GM12878 (cell line): ENCODE measurements at regions not wholly inside any gene's neighbourhood (a gene's known extent, or its start where the extent isn't known, plus 50 kb on each side); places are given as distances from the start of the nearest gene placed in this dataset.

Experiments
- ATAC-seq: fragments of 200-7000 bp; cut with Tn5 transposase; 3 replicates; pipeline ENCODE4 v1.9.1; 2020; ENCODE audit warnings: mild to moderate bottlenecking, moderate library complexity
- BruUV-seq: library from RNA; stranded (reverse); fragments of 400-500 nt; replicated peaks from 2 replicates; lab custom pipeline; 2021; lab: Mats Ljungman, UMichigan
- CTCF ChIA-PET: fragments of 300-600 bp; sonication (Branson Sonifier 250); formaldehyde crosslinking; extraction: SDS; loops from one replicate; lab custom pipeline; 2021; ENCODE audit warnings: inconsistent platforms; lab: Yijun Ruan, JAX
- POLR2A ChIA-PET: fragments of 350-600 bp; formaldehyde crosslinking; extraction: SDS; loops from one replicate; lab custom pipeline; 2021; ENCODE audit warnings: inconsistent platforms; lab: Charles Lee
- RAD21 ChIA-PET: fragments of 300-600 bp; sonication (Branson Sonifier 250); formaldehyde crosslinking; loops from one replicate; lab custom pipeline; 2023; ENCODE audit warnings: antibody characterized with exemption; ENCODE audit not compliant: unreplicated experiment; lab: Charles Lee
- SMC1A ChIA-PET: fragments of 300-600 bp; sonication (Branson Sonifier 250); formaldehyde crosslinking; loops from one replicate; lab custom pipeline; 2023; ENCODE audit not compliant: unreplicated experiment, uncharacterized antibody; lab: Charles Lee
- DNase-seq: peaks from one replicate; pipeline ENCODE4 v3.0.0-alpha.2; 2011; ENCODE audit warnings: low read depth, low spot score
- FAIRE-seq: peaks from 3 replicates; lab custom pipeline; 2011; peaks lifted over from hg19 to GRCh38; lab: Jason Lieb, UNC
- H2AFZ ChIP-seq: 2 replicates; pipeline ENCODE4 v1.6.0; 2011; ENCODE audit warnings: low read depth, low read length, control low read depth; ENCODE audit not compliant: control insufficient read depth
- H3K27ac ChIP-seq: 2 replicates; pipeline ENCODE4 v1.5.1; 2011; ENCODE audit warnings: control low read depth; ENCODE audit not compliant: control insufficient read depth, insufficient read depth
- H3K27me3 ChIP-seq, 2 experiments: replicated peaks in 1 of 2; 2 replicates each; pipeline versions ENCODE4 v1.6.0 to v1.6.1; 2011; ENCODE audit warnings: low read length in 1 of 2; ENCODE audit not compliant: control insufficient read depth in 2 of 2, insufficient read depth in 2 of 2
- H3K36me3 ChIP-seq, 2 experiments: 2 replicates each; pipeline ENCODE4 v1.5.1; 2011; ENCODE audit warnings: low read length in 1 of 2; ENCODE audit not compliant: control insufficient read depth in 2 of 2, insufficient read depth in 2 of 2
- H3K4me1 ChIP-seq: 2 replicates; pipeline ENCODE4 v1.6.1; 2011; ENCODE audit warnings: mild to moderate bottlenecking, low read length, moderate library complexity, mixed read lengths; ENCODE audit not compliant: control insufficient read depth, insufficient read depth
- H3K4me2 ChIP-seq: 2 replicates; pipeline ENCODE4 v1.6.0; 2011; ENCODE audit warnings: control low read depth; ENCODE audit not compliant: control insufficient read depth, insufficient read depth
- H3K4me3 ChIP-seq: fragments of 200-600 bp; sonication (generic); 2 replicates; pipeline ENCODE4 v1.5.1; 2016
- H3K79me2 ChIP-seq: 2 replicates; pipeline ENCODE4 v1.6.0; 2011; ENCODE audit warnings: low read length; ENCODE audit not compliant: control insufficient read depth, insufficient read depth
- H3K9ac ChIP-seq: 2 replicates; pipeline ENCODE4 v1.8.0; 2011; ENCODE audit warnings: low read length, control low read depth, mixed read lengths; ENCODE audit not compliant: control insufficient read depth, insufficient read depth
- H3K9me3 ChIP-seq: replicated peaks from 3 replicates; pipeline ENCODE4 v1.5.1; 2011; ENCODE audit warnings: mild to moderate bottlenecking, low read length; ENCODE audit not compliant: control insufficient read depth, insufficient read depth
- H4K20me1 ChIP-seq: 2 replicates; pipeline ENCODE4 v1.6.0; 2011; ENCODE audit not compliant: control insufficient read depth, insufficient read depth
- ASH2L ChIP-seq: fragments of 300-600, 200-600 bp; sonication (generic); IDR thresholded peaks from 2 replicates; pipeline ENCODE4 v1.6.1; 2017; ENCODE audit warnings: low read depth, mild to moderate bottlenecking, borderline replicate concordance
- BCL11A ChIP-seq: IDR thresholded peaks from 2 replicates; pipeline ENCODE4 v1.6.1; 2011; ENCODE audit warnings: low read depth, low read length
- CHD2 ChIP-seq: IDR thresholded peaks from 2 replicates; pipeline ENCODE4 v1.6.1; 2011; ENCODE audit warnings: low read depth, low read length, improper control_type of control experiment, borderline replicate concordance
- E2F8 ChIP-seq: fragments of 450-650 bp; IDR thresholded peaks from 2 replicates; pipeline ENCODE4 v1.6.1; 2018; ENCODE audit warnings: mild to moderate bottlenecking, low read depth, moderate library complexity; ENCODE audit not compliant: partially characterized antibody
- GABPA ChIP-seq: IDR thresholded peaks from 2 replicates; pipeline ENCODE4 v1.6.1; 2014; ENCODE audit warnings: antibody characterized with exemption, low read depth, mild to moderate bottlenecking, inconsistent platforms
- HDAC6 ChIP-seq: fragments of 200-600 bp; sonication (generic); IDR thresholded peaks from one replicate; pipeline ENCODE4 v1.8.0; 2017; ENCODE audit warnings: antibody characterized with exemption; ENCODE audit not compliant: unreplicated experiment
- HSF1 ChIP-seq: fragments of 150-350 bp; IDR thresholded peaks from 2 replicates; pipeline ENCODE4 v1.6.1; 2014; ENCODE audit warnings: mild to moderate bottlenecking, low read depth, low read length
- MEF2A ChIP-seq: IDR thresholded peaks from 2 replicates; pipeline ENCODE4 v1.6.1; 2011; ENCODE audit warnings: low read depth, mild to moderate bottlenecking, low read length, moderate library complexity; ENCODE audit not compliant: insufficient read depth
- MEF2B ChIP-seq: fragments of 450-650 bp; IDR thresholded peaks from 2 replicates; pipeline ENCODE4 v1.6.1; 2018; ENCODE audit warnings: mild to moderate bottlenecking, moderate library complexity; ENCODE audit not compliant: partially characterized antibody, poor library complexity, severe bottlenecking
- NFYA ChIP-seq: IDR thresholded peaks from 2 replicates; pipeline ENCODE4 v1.6.1; 2011; ENCODE audit warnings: low read depth, mild to moderate bottlenecking, low read length, improper control_type of control experiment, borderline replicate concordance
- USF1 ChIP-seq: IDR thresholded peaks from 2 replicates; pipeline ENCODE4 v1.6.1; 2011; ENCODE audit warnings: borderline replicate concordance, low read depth, mild to moderate bottlenecking, moderate library complexity, mixed read lengths, low read length; ENCODE audit not compliant: insufficient read depth; ENCODE audit errors: extremely low read length
- WGBS: methylation state at CpG from one replicate; pipeline ENCODE4 v1.1.6; 2016; ENCODE audit warnings: low lambda C conversion rate; ENCODE audit not compliant: insufficient replicate concordance, insufficient coverage; ENCODE audit errors: missing lambda C conversion rate; 5-methylcytosine and 5-hydroxymethylcytosine counted together
- in situ Hi-C: fragments of 300-500 bp; cut with MboI; formaldehyde crosslinking; loops from 9 replicates; pipeline ENCODE4 v1.14.3; 2018; ENCODE audit warnings: mixed read lengths
- intact Hi-C: fragments of 100-400 bp; cut with micrococcal nuclease; formaldehyde crosslinking; loops from one replicate; pipeline ENCODE4 v1.14.2; 2022; ENCODE audit not compliant: unreplicated experiment
- TF ChIP-seq, protein P1 (sequence below): fragments of 450-650 bp; formaldehyde crosslinking; IDR thresholded peaks from 2 replicates; pipeline ENCODE4 v1.5.0; 2022; ENCODE audit warnings: mild to moderate bottlenecking, missing genetic modification characterization
- TF ChIP-seq, protein P2 (sequence below): IDR thresholded peaks from 2 replicates; pipeline ENCODE4 v1.6.1; 2011; ENCODE audit warnings: borderline replicate concordance, low read depth, mild to moderate bottlenecking, moderate library complexity, low read length; ENCODE audit not compliant: insufficient read depth, poor library complexity, severe bottlenecking

DNA sequence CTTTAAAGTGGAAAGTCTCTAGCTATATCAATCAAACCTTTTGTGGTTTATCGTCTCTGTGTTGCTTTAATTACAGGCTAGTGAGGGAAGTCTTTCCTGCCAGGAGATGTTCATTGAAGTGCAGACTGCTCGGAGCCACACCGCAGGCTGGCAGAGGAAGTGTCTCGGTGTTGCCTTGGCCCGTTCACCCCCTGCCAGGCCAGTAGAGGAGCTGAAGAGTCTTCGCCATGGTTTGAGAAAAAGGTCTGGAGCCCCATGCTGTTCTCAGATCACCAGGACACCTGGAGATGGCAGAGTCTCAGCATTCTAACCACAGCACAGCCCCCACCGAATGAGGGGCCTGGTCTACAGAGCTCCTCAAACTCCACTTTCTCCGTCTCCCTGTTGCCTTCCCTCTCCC lies 275.9 kb upstream of the PLPP4 start:
- no peaks in the 10 kb centered on the region for H3K36me3 ChIP-seq
- intact Hi-C loops: no loop called here
- in situ Hi-C loops: no loop called here
- SMC1A ChIA-PET: interaction anchor here (1.5 kb wide), 1 partner anchor 20 kb away, joined by 5 read pairs; no protein-coding TSS in a partner anchor
- CTCF ChIA-PET: no interaction called here
- no peak overlapping the region for H3K4me2 ChIP-seq
- no peak overlapping the region for H3K4me3 ChIP-seq
- no peak overlapping the region for H3K9ac ChIP-seq
- H3K79me2 ChIP-seq: no peaks in the 10 kb centered on the region
- FAIRE-seq (no peak), ATAC-seq (no peak), DNase-seq (no peak)
- H2AFZ ChIP-seq: no peak overlapping the region
- BruUV-seq: no TSS peak
- H3K4me1 ChIP-seq: no peaks in the 10 kb centered on the region
- RAD21 ChIA-PET: no interaction called here
- no peaks in the 10 kb centered on the region for H3K9me3 ChIP-seq
- H3K27ac ChIP-seq: no peak overlapping the region
- POLR2A ChIA-PET: no interaction called here
- no peaks in the 10 kb centered on the region for H4K20me1 ChIP-seq
- 5% methylated on average over 8 of the region's 8 CpGs for WGBS
- no peak for TF ChIP-seq NFYA
- no peak for TF ChIP-seq GABPA
- no peak for TF ChIP-seq BCL11A
- no peak for TF ChIP-seq MEF2A
- no peak for TF ChIP-seq ASH2L
- TF ChIP-seq, protein P1, sequence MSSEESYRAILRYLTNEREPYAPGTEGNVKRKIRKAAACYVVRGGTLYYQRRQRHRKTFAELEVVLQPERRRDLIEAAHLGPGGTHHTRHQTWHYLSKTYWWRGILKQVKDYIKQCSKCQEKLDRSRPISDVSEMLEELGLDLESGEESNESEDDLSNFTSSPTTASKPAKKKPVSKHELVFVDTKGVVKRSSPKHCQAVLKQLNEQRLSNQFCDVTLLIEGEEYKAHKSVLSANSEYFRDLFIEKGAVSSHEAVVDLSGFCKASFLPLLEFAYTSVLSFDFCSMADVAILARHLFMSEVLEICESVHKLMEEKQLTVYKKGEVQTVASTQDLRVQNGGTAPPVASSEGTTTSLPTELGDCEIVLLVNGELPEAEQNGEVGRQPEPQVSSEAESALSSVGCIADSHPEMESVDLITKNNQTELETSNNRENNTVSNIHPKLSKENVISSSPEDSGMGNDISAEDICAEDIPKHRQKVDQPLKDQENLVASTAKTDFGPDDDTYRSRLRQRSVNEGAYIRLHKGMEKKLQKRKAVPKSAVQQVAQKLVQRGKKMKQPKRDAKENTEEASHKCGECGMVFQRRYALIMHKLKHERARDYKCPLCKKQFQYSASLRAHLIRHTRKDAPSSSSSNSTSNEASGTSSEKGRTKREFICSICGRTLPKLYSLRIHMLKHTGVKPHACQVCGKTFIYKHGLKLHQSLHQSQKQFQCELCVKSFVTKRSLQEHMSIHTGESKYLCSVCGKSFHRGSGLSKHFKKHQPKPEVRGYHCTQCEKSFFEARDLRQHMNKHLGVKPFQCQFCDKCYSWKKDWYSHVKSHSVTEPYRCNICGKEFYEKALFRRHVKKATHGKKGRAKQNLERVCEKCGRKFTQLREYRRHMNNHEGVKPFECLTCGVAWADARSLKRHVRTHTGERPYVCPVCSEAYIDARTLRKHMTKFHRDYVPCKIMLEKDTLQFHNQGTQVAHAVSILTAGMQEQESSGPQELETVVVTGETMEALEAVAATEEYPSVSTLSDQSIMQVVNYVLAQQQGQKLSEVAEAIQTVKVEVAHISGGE (CRISPR knock-in tag): no peak
- no peak for TF ChIP-seq MEF2B
- TF ChIP-seq USF1: no peak
- no peak for TF ChIP-seq HSF1
- TF ChIP-seq, protein P2, sequence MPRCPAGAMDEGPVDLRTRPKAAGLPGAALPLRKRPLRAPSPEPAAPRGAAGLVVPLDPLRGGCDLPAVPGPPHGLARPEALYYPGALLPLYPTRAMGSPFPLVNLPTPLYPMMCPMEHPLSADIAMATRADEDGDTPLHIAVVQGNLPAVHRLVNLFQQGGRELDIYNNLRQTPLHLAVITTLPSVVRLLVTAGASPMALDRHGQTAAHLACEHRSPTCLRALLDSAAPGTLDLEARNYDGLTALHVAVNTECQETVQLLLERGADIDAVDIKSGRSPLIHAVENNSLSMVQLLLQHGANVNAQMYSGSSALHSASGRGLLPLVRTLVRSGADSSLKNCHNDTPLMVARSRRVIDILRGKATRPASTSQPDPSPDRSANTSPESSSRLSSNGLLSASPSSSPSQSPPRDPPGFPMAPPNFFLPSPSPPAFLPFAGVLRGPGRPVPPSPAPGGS: no peak
- no peak for TF ChIP-seq E2F8
- no peak for TF ChIP-seq CHD2
- no peak for TF ChIP-seq HDAC6
- H3K27me3 ChIP-seq: no peaks in the 10 kb centered on the region; a peak in 1 of 4 replicates
